Calu3 (cell line): ENCODE measurements at regions not wholly inside any gene's neighbourhood (a gene's known extent, or its start where the extent isn't known, plus 50 kb on each side); places are given as distances from the start of the nearest gene placed in this dataset.
"Not testable (repeated sequence)": the region's sequence is repeated elsewhere in the genome, so short reads cannot be mapped to it uniquely, and the experiment has no call there.

Source experiments
- BruUV-seq: library from RNA; stranded (reverse); fragments of 400-500 nt; replicated peaks from 2 replicates; lab custom pipeline; 2021; lab: Mats Ljungman, UMichigan
- CTCF ChIA-PET: fragments of 300-600 bp; sonication (Branson Sonifier 250); formaldehyde crosslinking; loops from one replicate; lab custom pipeline; 2022; ENCODE audit warnings: antibody characterized with exemption; lab: Charles Lee
- DNase-seq: peaks from one replicate; pipeline ENCODE4 v3.0.0; 2022
- H3K27ac Mint-ChIP-seq: one replicate; pipeline ENCODE4 v1.8.0; 2022; ENCODE audit warnings: mixed read lengths; ENCODE audit not compliant: unreplicated experiment
- H3K27me3 Mint-ChIP-seq: one replicate; pipeline ENCODE4 v1.8.0; 2022; ENCODE audit warnings: mixed read lengths; ENCODE audit not compliant: unreplicated experiment
- H3K36me3 Mint-ChIP-seq: one replicate; pipeline ENCODE4 v1.8.0; 2022; ENCODE audit warnings: mild to moderate bottlenecking, moderate library complexity, mixed read lengths; ENCODE audit not compliant: insufficient read depth, unreplicated experiment
- H3K4me1 Mint-ChIP-seq: one replicate; pipeline ENCODE4 v1.8.0; 2022; ENCODE audit warnings: mild to moderate bottlenecking, low read depth, mixed read lengths; ENCODE audit not compliant: unreplicated experiment
- H3K4me3 Mint-ChIP-seq: one replicate; pipeline ENCODE4 v1.8.0; 2022; ENCODE audit warnings: mild to moderate bottlenecking, low read depth, moderate library complexity, mixed read lengths; ENCODE audit not compliant: unreplicated experiment
- H3K9me3 Mint-ChIP-seq: one replicate; pipeline ENCODE4 v1.8.0; 2022; ENCODE audit warnings: low read depth, mixed read lengths; ENCODE audit not compliant: unreplicated experiment
- CTCF ChIP-seq: fragments of 200-600 bp; IDR thresholded peaks from one replicate; pipeline ENCODE4 v1.8.0; 2022; ENCODE audit warnings: antibody characterized with exemption; ENCODE audit not compliant: unreplicated experiment
- intact Hi-C: fragments of 100-400 bp; cut with micrococcal nuclease; formaldehyde crosslinking; loops from one replicate; pipeline ENCODE4 v1.10.0; 2022; ENCODE audit not compliant: unreplicated experiment

DNA sequence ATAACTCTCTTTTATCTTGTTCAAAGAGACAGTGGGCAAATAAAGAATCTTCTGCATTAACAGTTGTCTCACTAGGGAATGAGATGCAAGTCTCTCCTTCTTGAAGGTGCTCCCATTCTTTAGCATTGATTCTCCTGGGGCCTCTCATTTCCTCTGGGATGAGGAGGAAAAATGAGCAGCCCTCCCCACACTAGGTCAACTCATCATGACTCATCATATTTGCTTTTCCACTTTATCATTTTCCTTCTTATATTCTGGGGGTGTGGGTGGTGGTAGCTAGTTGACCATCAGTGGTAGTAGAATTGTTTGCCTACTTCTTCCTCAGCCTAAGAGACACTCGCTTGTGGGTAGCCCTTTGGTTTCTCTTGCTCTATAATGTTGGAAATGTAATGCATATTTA is 182.0 kb upstream of the C1orf87 start:
- CTCF ChIA-PET, result no interaction called here
- intact Hi-C loops, result no loop called here
- no peak for TF ChIP-seq CTCF
- Mint-ChIP-seq H3K4me1 (peaks cover 19% of the 10 kb centered on the region), H3K27me3 (no peaks in the 10 kb centered on the region), H3K4me3 (no peak overlapping the region), H3K36me3 (no peaks in the 10 kb centered on the region), H3K9me3 (peaks cover 3% of the 10 kb centered on the region), H3K27ac (no peak overlapping the region)
- no peak for DNase-seq
- no TSS peak for BruUV-seq

GRCh38 chr1:60251426-60251825 is 177.9 kb upstream of the C1orf87 start:
- no peak overlapping the region for H3K27ac Mint-ChIP-seq
- intact Hi-C loops, result no loop called here
- peaks cover 19% of the 10 kb centered on the region for H3K4me1 Mint-ChIP-seq
- H3K36me3 Mint-ChIP-seq, result no peaks in the 10 kb centered on the region
- TF ChIP-seq CTCF, result no peak
- DNase-seq, result no peak
- no peaks in the 10 kb centered on the region for H3K27me3 Mint-ChIP-seq
- CTCF ChIA-PET, result no interaction called here
- BruUV-seq, result no TSS peak
- no peak overlapping the region for H3K4me3 Mint-ChIP-seq
- peaks cover 7% of the 10 kb centered on the region for H3K9me3 Mint-ChIP-seq

DNA sequence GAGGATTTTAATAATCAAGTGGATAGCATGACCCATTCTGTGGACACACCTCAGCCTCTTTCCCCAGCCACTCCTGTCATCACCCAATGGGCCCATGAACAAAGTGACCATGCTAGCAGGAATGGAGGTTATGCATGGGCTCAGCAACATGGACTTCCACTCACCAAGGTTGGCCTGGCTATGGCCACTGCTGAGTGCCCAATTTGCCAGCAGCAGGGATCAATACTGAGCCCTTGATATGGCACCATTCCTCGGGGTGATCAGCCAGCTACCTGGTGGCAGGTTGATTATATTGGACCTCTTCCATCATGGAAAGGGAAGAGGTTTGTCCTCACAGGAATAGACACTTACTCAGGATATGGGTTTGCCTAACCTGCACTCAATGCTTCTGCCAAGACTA is 173.9 kb upstream of the C1orf87 start:
- H3K36me3 Mint-ChIP-seq, CTCF ChIA-PET, H3K9me3 Mint-ChIP-seq, H3K27ac Mint-ChIP-seq, DNase-seq, H3K27me3 Mint-ChIP-seq, H3K4me3 Mint-ChIP-seq, BruUV-seq, intact Hi-C loops: not testable (repeated sequence)
- H3K4me1 Mint-ChIP-seq, result peaks cover 10% of the 10 kb centered on the region

DNA sequence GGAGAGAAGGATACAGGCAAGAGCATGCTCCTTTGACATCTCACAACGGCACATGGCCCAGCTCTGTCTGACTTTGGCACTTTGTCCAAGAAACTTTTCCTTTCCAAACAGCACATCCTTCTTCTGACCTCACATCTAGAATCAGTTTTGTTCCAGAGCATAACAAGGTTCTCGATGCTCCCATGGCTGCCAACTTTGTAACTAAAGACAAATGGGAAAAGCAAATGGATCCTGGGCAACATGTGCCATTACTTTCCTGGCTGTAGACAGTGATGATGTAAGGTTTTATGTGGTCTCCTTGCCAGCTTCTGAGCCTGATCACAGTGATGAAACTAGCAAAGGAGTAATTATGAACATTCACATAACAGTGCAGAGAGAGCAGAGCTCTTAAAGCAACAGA is 171.8 kb upstream of the C1orf87 start:
- Mint-ChIP-seq H3K27ac (no peak overlapping the region), H3K9me3 (peaks cover 7% of the 10 kb centered on the region), H3K27me3 (no peaks in the 10 kb centered on the region), H3K4me3 (no peak overlapping the region), H3K4me1 (no peaks in the 10 kb centered on the region), H3K36me3 (no peaks in the 10 kb centered on the region)
- CTCF ChIA-PET, result no interaction called here
- TF ChIP-seq CTCF, result no peak
- BruUV-seq, result no TSS peak
- DNase-seq, result no peak
- intact Hi-C loops, result no loop called here

- intact Hi-C loops, result no loop called here
- no peak for TF ChIP-seq CTCF
- BruUV-seq, result no TSS peak
- peaks cover 7% of the 10 kb centered on the region for H3K9me3 Mint-ChIP-seq
- no peak overlapping the region for H3K27ac Mint-ChIP-seq
- no peaks in the 10 kb centered on the region for H3K27me3 Mint-ChIP-seq
- no peak for DNase-seq
- CTCF ChIA-PET, result no interaction called here
- no peak overlapping the region for H3K4me3 Mint-ChIP-seq
- H3K4me1 Mint-ChIP-seq, result no peaks in the 10 kb centered on the region
- no peaks in the 10 kb centered on the region for H3K36me3 Mint-ChIP-seq
Observed at GRCh38 chr1:60244906-60245305, 171.3 kb upstream of the C1orf87 start.
